Kasumi-1 (cell line): ENCODE measurements at regions not wholly inside any gene's neighbourhood (a gene's known extent, or its start where the extent isn't known, plus 50 kb on each side); places are given as distances from the start of the nearest gene placed in this dataset.
"Not testable (repeated sequence)": the region's sequence is repeated elsewhere in the genome, so short reads cannot be mapped to it uniquely, and the experiment has no call there.

Experiments used
- DNase-seq, 2 experiments: peaks; one replicate each; lab custom pipeline; 2025; lab: John Stamatoyannopoulos, UW

GRCh38 chr14:35988972-35989690 lies 163.0 kb downstream of the BRMS1L start:
- DNase-seq, result no peak

GRCh38 chr14:35988550-35988949 lies 162.4 kb downstream of the BRMS1L start:
- DNase-seq, result no peak

- DNase-seq, result no peak
Measured at GRCh38 chr14:35987731-35988130, 161.6 kb downstream of the BRMS1L start.

GRCh38 chr14:35986219-35986573 lies 160.1 kb downstream of the BRMS1L start:
- DNase-seq, result peak; percentile 65 to 67

GRCh38 chr14:35985474-35986218 lies 159.5 kb downstream of the BRMS1L start:
- DNase-seq, result peak in 1 of 2 experiments; percentile 1

GRCh38 chr14:35979531-35979930 lies 153.4 kb downstream of the BRMS1L start:
- no peak for DNase-seq

- DNase-seq, result no peak
Measured at GRCh38 chr14:35978561-35978960, 152.4 kb downstream of the BRMS1L start.

GRCh38 chr14:35975814-35976213 lies 149.7 kb downstream of the BRMS1L start:
- no peak for DNase-seq

GRCh38 chr14:35973770-35974169 lies 147.6 kb downstream of the BRMS1L start:
- no peak for DNase-seq

- DNase-seq, result no peak
Measured at GRCh38 chr14:35971965-35972630, 146.0 kb downstream of the BRMS1L start.

- DNase-seq, result no peak
Measured at GRCh38 chr14:35969310-35969709, 143.2 kb downstream of the BRMS1L start.

- no peak for DNase-seq
Measured at GRCh38 chr14:35965400-35965799, 139.3 kb downstream of the BRMS1L start.

- DNase-seq, result no peak
Measured at GRCh38 chr14:35964697-35965286, 138.7 kb downstream of the BRMS1L start.

GRCh38 chr14:35963209-35963608 lies 137.1 kb downstream of the BRMS1L start:
- DNase-seq, result peak; percentile 32 to 34

- no peak for DNase-seq
Measured at GRCh38 chr14:35961697-35962274, 135.6 kb downstream of the BRMS1L start.

- DNase-seq, result no peak
Measured at GRCh38 chr14:35959835-35960234, 133.7 kb downstream of the BRMS1L start.

GRCh38 chr14:35958499-35958898 lies 132.4 kb downstream of the BRMS1L start:
- DNase-seq, result no peak

- no peak for DNase-seq
Measured at GRCh38 chr14:35956376-35957085, 130.4 kb downstream of the BRMS1L start.

GRCh38 chr14:35952584-35952983 lies 126.4 kb downstream of the BRMS1L start:
- no peak for DNase-seq

GRCh38 chr14:35949920-35950513 lies 123.9 kb downstream of the BRMS1L start:
- DNase-seq, result no peak

GRCh38 chr14:35947983-35948382 lies 121.8 kb downstream of the BRMS1L start:
- not testable (repeated sequence) for DNase-seq
